K562 (cell line): ENCODE measurements at regions not wholly inside any gene's neighbourhood (a gene's known extent, or its start where the extent isn't known, plus 50 kb on each side); places are given as distances from the start of the nearest gene placed in this dataset.

Source experiments
- E2F4 ChIP-seq: sonication (generic); formaldehyde crosslinking; IDR thresholded peaks from 2 replicates; pipeline ENCODE4 v1.8.0; 2022; ENCODE audit warnings: mild to moderate bottlenecking, low read depth, missing genetic modification reagents
- RERE ChIP-seq: sonication (generic); formaldehyde crosslinking; IDR thresholded peaks from 2 replicates; pipeline ENCODE4 v1.8.0; 2023; ENCODE audit warnings: missing genetic modification reagents, mild to moderate bottlenecking, borderline replicate concordance
- ZBTB9 ChIP-seq: fragments of 450-650 bp; formaldehyde crosslinking; IDR thresholded peaks from 2 replicates; pipeline ENCODE4 v1.4.0; 2020; ENCODE audit warnings: mild to moderate bottlenecking, moderate library complexity
- ZNF12 ChIP-seq: sonication (generic); formaldehyde crosslinking; IDR thresholded peaks from 2 replicates; pipeline ENCODE4 v1.4.0; 2020; ENCODE audit warnings: mild to moderate bottlenecking, missing genetic modification reagents
- ZNF311 ChIP-seq: fragments of 250-450 bp; sonication (Bioruptor Pico); IDR thresholded peaks from 2 replicates; pipeline ENCODE4 v1.4.0; 2020; ENCODE audit warnings: mild to moderate bottlenecking, moderate library complexity
- ZNF79 ChIP-seq: fragments of 250-450 bp; sonication (Bioruptor Pico); IDR thresholded peaks from 2 replicates; pipeline ENCODE4 v1.4.0; 2020; ENCODE audit warnings: low read depth, mild to moderate bottlenecking, moderate library complexity

GRCh38 chr10:31215052-31215451 is 104.0 kb upstream of the ZEB1 start (continued):
- TF ChIP-seq ZBTB9 (CRISPR knock-in tag) (no peak), ZNF12 (CRISPR knock-in tag) (no peak), ZNF79 (CRISPR knock-in tag) (no peak), ZNF311 (no peak), RERE (CRISPR knock-in tag) (no peak), E2F4 (CRISPR knock-in tag) (no peak)
